SU-DHL-6 (cell line): ENCODE measurements at regions not wholly inside any gene's neighbourhood (a gene's known extent, or its start where the extent isn't known, plus 50 kb on each side); places are given as distances from the start of the nearest gene placed in this dataset.

Source experiments
- H2AFZ ChIP-seq: fragments of 200-600 bp; sonication (generic); 2 replicates; pipeline ENCODE4 v1.6.1; 2014; ENCODE audit warnings: low read depth, mild to moderate bottlenecking, moderate library complexity, mixed read lengths, antibody characterized with exemption, low read length; ENCODE audit not compliant: severe bottlenecking
- H3F3A ChIP-seq: fragments of 200-600 bp; shearing (Covaris generic); 2 replicates; pipeline ENCODE4 v1.6.0; 2016; ENCODE audit warnings: antibody characterized with exemption, mild to moderate bottlenecking; ENCODE audit not compliant: insufficient read depth
- H3K27ac ChIP-seq: fragments of 200-600 bp; sonication (generic); 2 replicates; pipeline ENCODE4 v1.5.1; 2016; ENCODE audit warnings: low read depth, mild to moderate bottlenecking, low read length, moderate library complexity, mixed read lengths
- H3K27me3 ChIP-seq: fragments of 200-600 bp; sonication (generic), shearing (Covaris generic); 2 replicates; pipeline ENCODE4 v1.6.0; 2014; ENCODE audit warnings: mild to moderate bottlenecking, low read length
- H3K36me3 ChIP-seq: fragments of 200-600 bp; sonication (generic); 2 replicates; pipeline ENCODE4 v1.6.1; 2014; ENCODE audit warnings: mild to moderate bottlenecking, low read length, mixed read lengths
- H3K4me2 ChIP-seq: fragments of 300-600, 200-600 bp; shearing (Covaris generic), sonication (generic); 2 replicates; pipeline ENCODE4 v1.6.0; 2014; ENCODE audit warnings: low read length, low read depth, mild to moderate bottlenecking; ENCODE audit not compliant: poor library complexity, severe bottlenecking
- H3K4me3 ChIP-seq: fragments of 200-600 bp; sonication (generic); 2 replicates; pipeline ENCODE4 v1.5.1; 2014; ENCODE audit warnings: antibody characterized with exemption, low read length, mild to moderate bottlenecking, mixed read lengths; ENCODE audit not compliant: insufficient read depth, poor library complexity, severe bottlenecking
- H3K79me2 ChIP-seq: fragments of 200-600 bp; sonication (generic); 2 replicates; pipeline ENCODE4 v1.6.1; 2014; ENCODE audit warnings: mild to moderate bottlenecking, low read length, moderate library complexity; ENCODE audit not compliant: insufficient read depth
- H3K9ac ChIP-seq: fragments of 200-600 bp; sonication (generic); 2 replicates; pipeline ENCODE4 v1.7.0; 2014; ENCODE audit warnings: mild to moderate bottlenecking, low read length
- H3K9me2 ChIP-seq: fragments of 200-600 bp; sonication (generic); replicated peaks from 2 replicates; pipeline ENCODE4 v1.6.1; 2014; ENCODE audit warnings: low read length; ENCODE audit not compliant: insufficient read depth
- H3K9me3 ChIP-seq: fragments of 200-600 bp; sonication (generic); 2 replicates; pipeline ENCODE4 v1.6.1; 2014; ENCODE audit warnings: low read length, mixed read lengths; ENCODE audit not compliant: insufficient read depth
- H4K20me1 ChIP-seq: fragments of 200-600 bp; sonication (generic); 2 replicates; pipeline ENCODE4 v1.6.1; 2014; ENCODE audit warnings: low read depth, mild to moderate bottlenecking, antibody characterized with exemption, low read length, moderate library complexity, mixed read lengths
- EZH2phosphoT487 ChIP-seq: fragments of 200-600 bp; sonication (generic), shearing (Covaris generic); conservative IDR thresholded peaks from 2 replicates; pipeline ENCODE4 v1.6.1; 2018; ENCODE audit warnings: mild to moderate bottlenecking, antibody characterized with exemption, low read length, moderate library complexity, mixed read lengths
- TF ChIP-seq, protein P1 (sequence below): fragments of 200-600 bp; sonication (generic); IDR thresholded peaks from one replicate; pipeline ENCODE4 v1.5.1; 2017; ENCODE audit warnings: antibody characterized with exemption, mild to moderate bottlenecking, low read length, moderate library complexity; ENCODE audit not compliant: insufficient read depth, poor library complexity, severe bottlenecking

DNA sequence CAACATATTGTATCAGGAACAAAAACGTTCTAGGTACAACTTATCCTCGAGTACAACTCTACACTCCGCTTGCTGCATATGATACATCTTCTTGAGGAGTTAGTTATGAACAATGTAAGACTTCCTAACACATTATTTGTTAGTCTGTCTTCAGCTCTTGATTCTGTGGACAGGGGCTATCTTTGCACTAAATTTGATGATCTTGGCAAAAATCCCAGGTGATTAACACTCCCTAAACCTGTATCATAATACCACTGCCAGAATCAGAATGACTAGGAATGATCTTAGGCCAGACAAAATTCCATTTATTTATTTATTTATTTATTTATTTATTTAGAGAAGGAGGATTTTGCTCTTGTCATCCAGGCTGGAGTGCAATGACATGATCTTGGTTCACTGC is 108.7 kb upstream of the AUTS2 start:
- no peaks in the 10 kb centered on the region for H3K9me3 ChIP-seq
- no peaks in the 10 kb centered on the region for H3K9me2 ChIP-seq
- no peaks in the 10 kb centered on the region for H3K79me2 ChIP-seq
- TF ChIP-seq, protein P1, sequence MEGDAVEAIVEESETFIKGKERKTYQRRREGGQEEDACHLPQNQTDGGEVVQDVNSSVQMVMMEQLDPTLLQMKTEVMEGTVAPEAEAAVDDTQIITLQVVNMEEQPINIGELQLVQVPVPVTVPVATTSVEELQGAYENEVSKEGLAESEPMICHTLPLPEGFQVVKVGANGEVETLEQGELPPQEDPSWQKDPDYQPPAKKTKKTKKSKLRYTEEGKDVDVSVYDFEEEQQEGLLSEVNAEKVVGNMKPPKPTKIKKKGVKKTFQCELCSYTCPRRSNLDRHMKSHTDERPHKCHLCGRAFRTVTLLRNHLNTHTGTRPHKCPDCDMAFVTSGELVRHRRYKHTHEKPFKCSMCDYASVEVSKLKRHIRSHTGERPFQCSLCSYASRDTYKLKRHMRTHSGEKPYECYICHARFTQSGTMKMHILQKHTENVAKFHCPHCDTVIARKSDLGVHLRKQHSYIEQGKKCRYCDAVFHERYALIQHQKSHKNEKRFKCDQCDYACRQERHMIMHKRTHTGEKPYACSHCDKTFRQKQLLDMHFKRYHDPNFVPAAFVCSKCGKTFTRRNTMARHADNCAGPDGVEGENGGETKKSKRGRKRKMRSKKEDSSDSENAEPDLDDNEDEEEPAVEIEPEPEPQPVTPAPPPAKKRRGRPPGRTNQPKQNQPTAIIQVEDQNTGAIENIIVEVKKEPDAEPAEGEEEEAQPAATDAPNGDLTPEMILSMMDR, result no peak
- no peaks in the 10 kb centered on the region for H3K36me3 ChIP-seq
- H3K4me2 ChIP-seq, result no peak overlapping the region
- no peak overlapping the region for H2AFZ ChIP-seq
- H4K20me1 ChIP-seq, result no peaks in the 10 kb centered on the region
- H3K27ac ChIP-seq, result no peak overlapping the region
- H3K27me3 ChIP-seq, result no peaks in the 10 kb centered on the region
- H3K4me3 ChIP-seq, result no peak overlapping the region
- peaks cover 10% of the 10 kb centered on the region for H3F3A ChIP-seq
- no peak overlapping the region for H3K9ac ChIP-seq

DNA sequence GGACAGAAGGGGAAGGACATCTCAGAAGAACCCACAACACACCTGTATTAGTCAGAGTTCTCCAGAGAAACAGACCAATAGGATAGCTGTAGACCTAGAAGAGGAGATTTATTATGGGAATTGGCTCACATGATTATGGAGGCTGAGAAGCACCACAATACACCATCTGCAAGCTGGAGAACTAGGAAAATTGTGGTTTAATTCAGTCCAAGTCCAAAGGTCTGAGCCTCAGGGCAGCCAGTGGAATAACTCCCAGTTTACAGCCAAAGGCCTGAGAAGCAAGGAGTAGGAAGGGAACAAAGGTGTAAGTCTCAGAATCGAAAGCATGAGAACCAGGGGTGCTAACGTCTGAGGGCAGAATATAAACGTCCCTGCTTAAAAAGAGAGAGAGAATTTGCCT is 99.6 kb upstream of the AUTS2 start:
- Histone ChIP-seq H3K36me3 (no peaks in the 10 kb centered on the region), H3K9me2 (no peaks in the 10 kb centered on the region), H3K4me2 (no peak overlapping the region), H4K20me1 (no peaks in the 10 kb centered on the region), H3K79me2 (no peaks in the 10 kb centered on the region), H3F3A (peaks cover 9% of the 10 kb centered on the region; the same call in 1 of the 2 replicates), H2AFZ (no peak overlapping the region), H3K9me3 (peaks cover 18% of the 10 kb centered on the region; the same call in 1 of the 2 replicates), H3K27ac (no peak overlapping the region), H3K9ac (no peak overlapping the region), H3K4me3 (no peak overlapping the region), H3K27me3 (no peaks in the 10 kb centered on the region)
- TF ChIP-seq EZH2phosphoT487, result no peak
- TF ChIP-seq, protein P1, result no peak

DNA sequence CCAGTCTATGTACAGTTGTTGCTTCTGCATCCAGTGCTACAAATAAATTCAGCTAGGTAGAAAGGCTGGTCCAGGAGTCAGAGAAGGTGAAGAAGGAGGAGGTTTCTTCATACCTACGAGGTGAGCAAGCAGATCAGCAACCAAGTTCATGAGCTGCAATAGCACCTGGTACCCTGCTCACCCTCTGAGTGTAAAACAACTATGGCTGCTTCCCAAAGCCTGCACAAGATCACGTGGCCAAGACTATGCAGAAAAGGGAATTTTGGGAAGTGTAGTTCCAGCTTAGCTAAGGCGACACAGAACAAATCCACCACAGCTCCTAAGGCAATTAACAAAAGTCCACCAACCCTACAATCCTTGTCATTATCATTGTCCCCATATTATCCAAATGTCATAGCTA is 95.9 kb upstream of the AUTS2 start:
- Histone ChIP-seq H3K36me3 (no peaks in the 10 kb centered on the region), H4K20me1 (no peaks in the 10 kb centered on the region), H2AFZ (no peak overlapping the region), H3K27ac (no peak overlapping the region), H3K27me3 (no peaks in the 10 kb centered on the region), H3K79me2 (no peaks in the 10 kb centered on the region), H3K4me3 (no peak overlapping the region), H3K9me3 (peaks cover 18% of the 10 kb centered on the region; the same call in 1 of the 2 replicates), H3F3A (no peaks in the 10 kb centered on the region), H3K9me2 (no peaks in the 10 kb centered on the region), H3K4me2 (no peak overlapping the region), H3K9ac (no peak overlapping the region)
- TF ChIP-seq, protein P1, result no peak
- no peak for TF ChIP-seq EZH2phosphoT487
